ENCODE measurements at regions not wholly inside any gene's neighbourhood (a gene's known extent, or its start where the extent isn't known, plus 50 kb on each side); places are given as distances from the start of the nearest gene placed in this dataset.

- Histone ChIP-seq H3K4me1 (ENCODE audit: insufficient read depth, low read length) (peaks cover 9% of the 10 kb centered on the region), H3K9me3 (ENCODE audit: low read length) (no peaks in the 10 kb centered on the region), H3K36me3 (ENCODE audit: insufficient read depth, low read length) (no peaks in the 10 kb centered on the region), H3K4me3 (ENCODE audit: low read length) (no peak overlapping the region), H3K27me3 (ENCODE audit: insufficient read depth, low read length) (no peaks in the 10 kb centered on the region), H2AFZ (ENCODE audit: low read depth, low read length) (no peak overlapping the region)
Measured at GRCh38 chr16:85480727-85481101, 132.4 kb upstream of the GSE1 start.

GRCh38 chr16:85481206-85481605 lies 131.9 kb upstream of the GSE1 start:
- no peaks in the 10 kb centered on the region for H3K9me3 ChIP-seq (ENCODE audit: low read length)
- no peaks in the 10 kb centered on the region for H3K36me3 ChIP-seq (ENCODE audit: insufficient read depth, low read length)
- no peak overlapping the region for H2AFZ ChIP-seq (ENCODE audit: low read depth, low read length)
- H3K4me3 ChIP-seq (ENCODE audit: low read length), result no peak overlapping the region
- no peaks in the 10 kb centered on the region for H3K27me3 ChIP-seq (ENCODE audit: insufficient read depth, low read length)
- H3K4me1 ChIP-seq (ENCODE audit: insufficient read depth, low read length), result peaks cover 7% of the 10 kb centered on the region

- H3K36me3 ChIP-seq (ENCODE audit: insufficient read depth, low read length), result no peaks in the 10 kb centered on the region
- peaks cover 7% of the 10 kb centered on the region for H3K4me1 ChIP-seq (ENCODE audit: insufficient read depth, low read length)
- H3K4me3 ChIP-seq (ENCODE audit: low read length), result no peak overlapping the region
- H3K27me3 ChIP-seq (ENCODE audit: insufficient read depth, low read length), result no peaks in the 10 kb centered on the region
- H2AFZ ChIP-seq (ENCODE audit: low read depth, low read length), result no peak overlapping the region
- no peaks in the 10 kb centered on the region for H3K9me3 ChIP-seq (ENCODE audit: low read length)
Measured at GRCh38 chr16:85481738-85482137, 131.4 kb upstream of the GSE1 start.

GRCh38 chr16:85483424-85483823 lies 129.7 kb upstream of the GSE1 start:
- H3K9me3 ChIP-seq (ENCODE audit: low read length), result no peaks in the 10 kb centered on the region
- H3K4me1 ChIP-seq (ENCODE audit: insufficient read depth, low read length), result peaks cover 7% of the 10 kb centered on the region
- no peaks in the 10 kb centered on the region for H3K36me3 ChIP-seq (ENCODE audit: insufficient read depth, low read length)
- H3K4me3 ChIP-seq (ENCODE audit: low read length), result no peak overlapping the region
- no peak overlapping the region for H2AFZ ChIP-seq (ENCODE audit: low read depth, low read length)
- no peaks in the 10 kb centered on the region for H3K27me3 ChIP-seq (ENCODE audit: insufficient read depth, low read length)

GRCh38 chr16:85484347-85485300 lies 128.5 kb upstream of the GSE1 start:
- Histone ChIP-seq H3K4me1 (ENCODE audit: insufficient read depth, low read length) (peaks cover 7% of the 10 kb centered on the region), H3K4me3 (ENCODE audit: low read length) (no peak overlapping the region), H3K36me3 (ENCODE audit: insufficient read depth, low read length) (no peaks in the 10 kb centered on the region), H3K9me3 (ENCODE audit: low read length) (no peaks in the 10 kb centered on the region), H3K27me3 (ENCODE audit: insufficient read depth, low read length) (no peaks in the 10 kb centered on the region), H2AFZ (ENCODE audit: low read depth, low read length) (no peak overlapping the region)

GRCh38 chr16:85485379-85485778 lies 127.7 kb upstream of the GSE1 start:
- H2AFZ ChIP-seq (ENCODE audit: low read depth, low read length), result no peak overlapping the region
- H3K36me3 ChIP-seq (ENCODE audit: insufficient read depth, low read length), result no peaks in the 10 kb centered on the region
- no peaks in the 10 kb centered on the region for H3K9me3 ChIP-seq (ENCODE audit: low read length)
- H3K4me1 ChIP-seq (ENCODE audit: insufficient read depth, low read length), result peaks cover 7% of the 10 kb centered on the region
- H3K27me3 ChIP-seq (ENCODE audit: insufficient read depth, low read length), result no peaks in the 10 kb centered on the region
- H3K4me3 ChIP-seq (ENCODE audit: low read length), result no peak overlapping the region

- Histone ChIP-seq H3K4me3 (ENCODE audit: low read length) (no peak overlapping the region), H3K27me3 (ENCODE audit: insufficient read depth, low read length) (no peaks in the 10 kb centered on the region), H3K4me1 (ENCODE audit: insufficient read depth, low read length) (no peaks in the 10 kb centered on the region), H2AFZ (ENCODE audit: low read depth, low read length) (no peak overlapping the region), H3K9me3 (ENCODE audit: low read length) (no peaks in the 10 kb centered on the region), H3K36me3 (ENCODE audit: insufficient read depth, low read length) (no peaks in the 10 kb centered on the region)
Measured at GRCh38 chr16:85486256-85486915, 126.7 kb upstream of the GSE1 start.

GRCh38 chr16:85488414-85488813 lies 124.7 kb upstream of the GSE1 start:
- no peaks in the 10 kb centered on the region for H3K27me3 ChIP-seq (ENCODE audit: insufficient read depth, low read length)
- H3K4me3 ChIP-seq (ENCODE audit: low read length), result no peak overlapping the region
- no peak overlapping the region for H2AFZ ChIP-seq (ENCODE audit: low read depth, low read length)
- no peaks in the 10 kb centered on the region for H3K9me3 ChIP-seq (ENCODE audit: low read length)
- H3K4me1 ChIP-seq (ENCODE audit: insufficient read depth, low read length), result no peaks in the 10 kb centered on the region
- H3K36me3 ChIP-seq (ENCODE audit: insufficient read depth, low read length), result no peaks in the 10 kb centered on the region

GRCh38 chr16:85490407-85491057 lies 122.6 kb upstream of the GSE1 start:
- H3K4me1 ChIP-seq (ENCODE audit: insufficient read depth, low read length), result no peaks in the 10 kb centered on the region
- no peak overlapping the region for H2AFZ ChIP-seq (ENCODE audit: low read depth, low read length)
- no peaks in the 10 kb centered on the region for H3K9me3 ChIP-seq (ENCODE audit: low read length)
- no peaks in the 10 kb centered on the region for H3K36me3 ChIP-seq (ENCODE audit: insufficient read depth, low read length)
- no peak overlapping the region for H3K4me3 ChIP-seq (ENCODE audit: low read length)
- H3K27me3 ChIP-seq (ENCODE audit: insufficient read depth, low read length), result no peaks in the 10 kb centered on the region

- Histone ChIP-seq H3K9me3 (ENCODE audit: low read length) (no peaks in the 10 kb centered on the region), H2AFZ (ENCODE audit: low read depth, low read length) (no peak overlapping the region), H3K36me3 (ENCODE audit: insufficient read depth, low read length) (no peaks in the 10 kb centered on the region), H3K4me3 (ENCODE audit: low read length) (no peak overlapping the region), H3K4me1 (ENCODE audit: insufficient read depth, low read length) (no peaks in the 10 kb centered on the region), H3K27me3 (ENCODE audit: insufficient read depth, low read length) (no peaks in the 10 kb centered on the region)
Measured at GRCh38 chr16:85491058-85491771, 121.9 kb upstream of the GSE1 start.

- Histone ChIP-seq H3K27me3 (ENCODE audit: insufficient read depth, low read length) (no peaks in the 10 kb centered on the region), H3K36me3 (ENCODE audit: insufficient read depth, low read length) (no peaks in the 10 kb centered on the region), H3K4me3 (ENCODE audit: low read length) (no peak overlapping the region), H3K4me1 (ENCODE audit: insufficient read depth, low read length) (no peaks in the 10 kb centered on the region), H3K9me3 (ENCODE audit: low read length) (no peaks in the 10 kb centered on the region), H2AFZ (ENCODE audit: low read depth, low read length) (no peak overlapping the region)
Measured at GRCh38 chr16:85491798-85492294, 121.3 kb upstream of the GSE1 start.

GRCh38 chr16:85492295-85492864 lies 120.7 kb upstream of the GSE1 start:
- Histone ChIP-seq H3K27me3 (ENCODE audit: insufficient read depth, low read length) (no peaks in the 10 kb centered on the region), H3K9me3 (ENCODE audit: low read length) (no peaks in the 10 kb centered on the region), H3K4me3 (ENCODE audit: low read length) (no peak overlapping the region), H3K4me1 (ENCODE audit: insufficient read depth, low read length) (no peaks in the 10 kb centered on the region), H2AFZ (ENCODE audit: low read depth, low read length) (no peak overlapping the region), H3K36me3 (ENCODE audit: insufficient read depth, low read length) (no peaks in the 10 kb centered on the region)
